ENCODE measurements at regions not wholly inside any gene's neighbourhood (a gene's known extent, or its start where the extent isn't known, plus 50 kb on each side); places are given as distances from the start of the nearest gene placed in this dataset.
A peak's percentile ranks its signal among the peaks of the same experiment; 100 is the strongest.

DNA sequence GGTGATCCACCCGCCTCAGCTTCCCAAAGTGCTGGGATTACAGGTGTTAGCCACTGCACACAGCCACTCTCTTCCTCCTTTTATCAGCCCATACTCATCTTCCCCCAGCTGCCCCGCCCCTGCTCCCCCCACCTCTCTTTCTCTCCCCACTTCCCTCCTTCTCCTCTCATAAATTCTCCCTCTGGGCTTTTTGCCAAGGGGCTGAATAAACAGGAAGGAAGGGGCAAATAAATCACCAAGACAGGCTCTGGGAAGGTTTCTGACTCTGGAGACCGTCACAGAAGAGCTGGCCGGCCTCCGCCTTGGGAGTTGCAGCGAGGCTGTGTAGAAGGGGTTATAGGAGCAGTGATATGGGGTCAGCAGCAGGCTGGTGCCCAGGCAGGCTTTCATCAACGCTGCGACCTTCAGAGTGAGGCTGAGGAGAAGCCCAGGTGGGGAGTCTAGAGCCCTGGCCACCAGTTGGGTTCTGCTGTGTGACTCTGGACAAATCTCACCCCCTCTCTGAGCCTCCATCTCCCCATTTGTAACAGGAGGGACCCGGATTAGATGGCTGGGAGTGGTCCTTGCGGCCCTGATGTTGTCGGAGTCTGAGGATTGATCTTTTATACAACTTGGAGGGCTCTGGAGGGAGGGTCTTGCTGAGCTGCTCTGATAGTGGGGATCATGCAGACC is 62.6 kb upstream of the RASD2 start (continued):
- TF ChIP-seq MEF2A (IDR thresholded peaks at IDR 0.05; ENCODE audit: borderline replicate concordance, low read depth) (no peak), TEAD4 (IDR thresholded peaks at IDR 0.05; ENCODE audit: borderline replicate concordance, insufficient read depth) (no peak), POLR2AphosphoS5 (IDR thresholded peaks at IDR 0.05; ENCODE audit: low read depth, low read length) (peak; percentile 65; the same call in 1 of the 2 replicates), EZH2phosphoT487 (IDR thresholded peaks at IDR 0.05; ENCODE audit: borderline replicate concordance, low read depth) (no peak), SIN3A (IDR thresholded peaks at IDR 0.05; ENCODE audit: borderline replicate concordance, low read depth, low read length) (peak; percentile 71; the same call in 1 of the 2 replicates), JUND (IDR thresholded peaks at IDR 0.05) (peak; percentile 79), YY1 (IDR thresholded peaks at IDR 0.05; ENCODE audit: low read depth) (no peak), RXRA (IDR thresholded peaks at IDR 0.05; ENCODE audit: borderline replicate concordance, low read depth) (no peak; the same call in 1 of the 2 replicates), ELF1 (IDR thresholded peaks at IDR 0.05) (peak; percentile 55), TCF12 (IDR thresholded peaks at IDR 0.05) (peak; percentile 93), GABPA (IDR thresholded peaks at IDR 0.05; ENCODE audit: low read depth) (peak; percentile 35; the same call in 1 of the 2 replicates), RAD21 (IDR thresholded peaks at IDR 0.05; ENCODE audit: low read length) (no peak), EP300 (IDR thresholded peaks at IDR 0.05; ENCODE audit: borderline replicate concordance in 1 of 2, low read depth in 1 of 2, low read length in 1 of 2) (peak; percentile 59 to 75; a peak in 2 of 4 replicates), CHD2 (IDR thresholded peaks at IDR 0.05; ENCODE audit: low read length, partially characterized antibody) (no peak), MXI1 (IDR thresholded peaks at IDR 0.05; ENCODE audit: low read depth, low read length) (no peak), FOXM1 (IDR thresholded peaks at IDR 0.05; ENCODE audit: low read depth) (no peak), GATA2 (CRISPR knock-in tag; IDR thresholded peaks at IDR 0.05) (no peak), TAF1 (IDR thresholded peaks at IDR 0.05; ENCODE audit: borderline replicate concordance, low read depth, low read length) (0 out of 2 replicates have a peak, but pooled peaks have one; percentile 30), SMC3 (IDR thresholded peaks at IDR 0.05; ENCODE audit: low read depth, low read length) (no peak), NFIC (IDR thresholded peaks at IDR 0.05; ENCODE audit: borderline replicate concordance) (peak; percentile 97)
- TF ChIP-seq, protein P1, sequence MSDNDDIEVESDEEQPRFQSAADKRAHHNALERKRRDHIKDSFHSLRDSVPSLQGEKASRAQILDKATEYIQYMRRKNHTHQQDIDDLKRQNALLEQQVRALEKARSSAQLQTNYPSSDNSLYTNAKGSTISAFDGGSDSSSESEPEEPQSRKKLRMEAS (IDR thresholded peaks at IDR 0.05; ENCODE audit: low read depth), result peak; percentile 40; the same call in 1 of the 2 replicates
- TF ChIP-seq, protein P2, sequence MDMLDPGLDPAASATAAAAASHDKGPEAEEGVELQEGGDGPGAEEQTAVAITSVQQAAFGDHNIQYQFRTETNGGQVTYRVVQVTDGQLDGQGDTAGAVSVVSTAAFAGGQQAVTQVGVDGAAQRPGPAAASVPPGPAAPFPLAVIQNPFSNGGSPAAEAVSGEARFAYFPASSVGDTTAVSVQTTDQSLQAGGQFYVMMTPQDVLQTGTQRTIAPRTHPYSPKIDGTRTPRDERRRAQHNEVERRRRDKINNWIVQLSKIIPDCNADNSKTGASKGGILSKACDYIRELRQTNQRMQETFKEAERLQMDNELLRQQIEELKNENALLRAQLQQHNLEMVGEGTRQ (IDR thresholded peaks at IDR 0.05; ENCODE audit: borderline replicate concordance, low read depth, low read length), result no peak
- TF ChIP-seq, protein P3, sequence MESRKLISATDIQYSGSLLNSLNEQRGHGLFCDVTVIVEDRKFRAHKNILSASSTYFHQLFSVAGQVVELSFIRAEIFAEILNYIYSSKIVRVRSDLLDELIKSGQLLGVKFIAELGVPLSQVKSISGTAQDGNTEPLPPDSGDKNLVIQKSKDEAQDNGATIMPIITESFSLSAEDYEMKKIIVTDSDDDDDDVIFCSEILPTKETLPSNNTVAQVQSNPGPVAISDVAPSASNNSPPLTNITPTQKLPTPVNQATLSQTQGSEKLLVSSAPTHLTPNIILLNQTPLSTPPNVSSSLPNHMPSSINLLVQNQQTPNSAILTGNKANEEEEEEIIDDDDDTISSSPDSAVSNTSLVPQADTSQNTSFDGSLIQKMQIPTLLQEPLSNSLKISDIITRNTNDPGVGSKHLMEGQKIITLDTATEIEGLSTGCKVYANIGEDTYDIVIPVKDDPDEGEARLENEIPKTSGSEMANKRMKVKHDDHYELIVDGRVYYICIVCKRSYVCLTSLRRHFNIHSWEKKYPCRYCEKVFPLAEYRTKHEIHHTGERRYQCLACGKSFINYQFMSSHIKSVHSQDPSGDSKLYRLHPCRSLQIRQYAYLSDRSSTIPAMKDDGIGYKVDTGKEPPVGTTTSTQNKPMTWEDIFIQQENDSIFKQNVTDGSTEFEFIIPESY (IDR thresholded peaks at IDR 0.05; ENCODE audit: borderline replicate concordance, low read depth), result no peak
- TF ChIP-seq, protein P4, sequence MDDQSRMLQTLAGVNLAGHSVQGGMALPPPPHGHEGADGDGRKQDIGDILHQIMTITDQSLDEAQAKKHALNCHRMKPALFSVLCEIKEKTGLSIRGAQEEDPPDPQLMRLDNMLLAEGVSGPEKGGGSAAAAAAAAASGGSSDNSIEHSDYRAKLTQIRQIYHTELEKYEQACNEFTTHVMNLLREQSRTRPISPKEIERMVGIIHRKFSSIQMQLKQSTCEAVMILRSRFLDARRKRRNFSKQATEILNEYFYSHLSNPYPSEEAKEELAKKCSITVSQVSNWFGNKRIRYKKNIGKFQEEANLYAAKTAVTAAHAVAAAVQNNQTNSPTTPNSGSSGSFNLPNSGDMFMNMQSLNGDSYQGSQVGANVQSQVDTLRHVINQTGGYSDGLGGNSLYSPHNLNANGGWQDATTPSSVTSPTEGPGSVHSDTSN (IDR thresholded peaks at IDR 0.05), result peak; percentile 97

Measured in SK-N-SH (cell line).